Peyer's patch (tissue), 4 donors: ENCODE measurements at regions not wholly inside any gene's neighbourhood (a gene's known extent, or its start where the extent isn't known, plus 50 kb on each side); places are given as distances from the start of the nearest gene placed in this dataset.

Experiments
- DNase-seq, 3 donors: peaks; one replicate each; pipeline ENCODE4 v3.0.0-alpha.2; 2017 to 2019
- H3K27ac ChIP-seq, 4 donors: fragments of 200-600 bp; sonication (generic); one replicate each; pipeline ENCODE4 v1.5.1; 2016 to 2019
- H3K27me3 ChIP-seq, 2 donors: fragments of 200-600 bp; sonication (generic); one replicate each; pipeline ENCODE4 v1.5.1; 2019
- H3K36me3 ChIP-seq, 3 donors: fragments of 200-600 bp; sonication (generic); one replicate each; pipeline ENCODE4 v1.5.1; 2016 to 2019
- H3K4me1 ChIP-seq, 4 donors: fragments of 200-600 bp; sonication (generic); one replicate each; pipeline ENCODE4 v1.5.1; 2016 to 2019
- H3K4me3 ChIP-seq, 4 donors: fragments of 200-600 bp; sonication (generic); 1 replicate in 3 of 4; 2 replicates in 1 of 4; pipeline ENCODE4 v1.5.1; 2016 to 2019; ENCODE audit warnings: mild to moderate bottlenecking in 1 of 4
- H3K9me3 ChIP-seq, 4 donors: fragments of 200-600 bp; sonication (generic); one replicate each; pipeline ENCODE4 v1.5.1; 2016 to 2019; ENCODE audit warnings: mild to moderate bottlenecking in 1 of 4
- POLR2A ChIP-seq, 2 donors: fragments of 450-650 bp; IDR thresholded peaks; one replicate each; pipeline ENCODE4 v1.5.1; 2017; ENCODE audit warnings: antibody characterized with exemption in 2 of 2, mild to moderate bottlenecking in 2 of 2, moderate library complexity in 2 of 2
- TF ChIP-seq, protein P1 (sequence below), 6 experiments: fragments of 450-650 bp in 4 of 6; fragments of 200-600 bp in 2 of 6; sonication (generic) in 1 of 6; IDR thresholded peaks; one replicate each; pipeline ENCODE4 v1.5.1; 2017 to 2019; ENCODE audit warnings: antibody characterized with exemption in 6 of 6, mild to moderate bottlenecking in 3 of 6, moderate library complexity in 1 of 6

DNA sequence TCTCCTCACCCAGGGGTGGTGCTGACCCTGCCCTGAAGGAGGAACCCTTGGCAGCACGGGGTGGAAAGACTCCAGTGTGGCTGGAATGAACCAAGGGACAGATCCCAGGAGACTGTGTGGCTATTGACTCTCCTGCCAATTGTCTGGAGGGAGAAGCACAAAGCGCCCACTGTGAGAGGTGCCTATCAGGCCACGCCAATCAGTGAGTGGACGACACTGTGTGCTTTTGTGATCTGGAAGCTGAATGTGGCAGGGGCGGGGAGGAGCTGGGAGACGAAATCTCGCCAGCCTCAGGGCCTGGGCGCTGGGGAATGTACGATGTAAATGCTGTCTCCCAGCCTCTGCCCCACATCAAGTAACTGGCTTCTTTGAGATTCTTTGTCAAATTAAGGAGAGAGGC is 167.1 kb downstream of the ZBTB18 start:
- no peak for DNase-seq
- H3K4me3 ChIP-seq = no peak overlapping the region
- TF ChIP-seq, protein P1, sequence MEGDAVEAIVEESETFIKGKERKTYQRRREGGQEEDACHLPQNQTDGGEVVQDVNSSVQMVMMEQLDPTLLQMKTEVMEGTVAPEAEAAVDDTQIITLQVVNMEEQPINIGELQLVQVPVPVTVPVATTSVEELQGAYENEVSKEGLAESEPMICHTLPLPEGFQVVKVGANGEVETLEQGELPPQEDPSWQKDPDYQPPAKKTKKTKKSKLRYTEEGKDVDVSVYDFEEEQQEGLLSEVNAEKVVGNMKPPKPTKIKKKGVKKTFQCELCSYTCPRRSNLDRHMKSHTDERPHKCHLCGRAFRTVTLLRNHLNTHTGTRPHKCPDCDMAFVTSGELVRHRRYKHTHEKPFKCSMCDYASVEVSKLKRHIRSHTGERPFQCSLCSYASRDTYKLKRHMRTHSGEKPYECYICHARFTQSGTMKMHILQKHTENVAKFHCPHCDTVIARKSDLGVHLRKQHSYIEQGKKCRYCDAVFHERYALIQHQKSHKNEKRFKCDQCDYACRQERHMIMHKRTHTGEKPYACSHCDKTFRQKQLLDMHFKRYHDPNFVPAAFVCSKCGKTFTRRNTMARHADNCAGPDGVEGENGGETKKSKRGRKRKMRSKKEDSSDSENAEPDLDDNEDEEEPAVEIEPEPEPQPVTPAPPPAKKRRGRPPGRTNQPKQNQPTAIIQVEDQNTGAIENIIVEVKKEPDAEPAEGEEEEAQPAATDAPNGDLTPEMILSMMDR (IDR thresholded peaks at IDR 0.05) = no peak
- no peak for TF ChIP-seq POLR2A (IDR thresholded peaks at IDR 0.05)

DNA sequence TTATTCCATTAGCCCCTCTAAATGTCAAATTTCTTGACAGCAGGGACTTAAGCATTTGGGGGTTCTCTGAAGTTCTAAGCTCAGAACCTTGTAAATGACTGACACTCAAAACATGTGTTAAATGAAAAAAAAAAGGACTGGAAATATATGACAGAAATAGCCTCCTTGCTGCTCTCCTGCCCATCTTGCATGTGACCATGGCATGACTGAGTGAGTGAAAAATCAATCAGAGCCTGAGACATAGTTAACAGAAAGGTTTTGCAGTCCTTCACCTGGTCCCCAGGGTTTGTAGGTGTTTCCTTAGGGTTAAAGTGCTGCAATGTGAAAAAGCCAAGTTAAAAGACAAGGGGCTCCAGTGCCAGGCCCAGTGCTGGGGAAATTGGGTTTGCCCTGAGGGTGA is 168.1 kb downstream of the ZBTB18 start:
- Histone ChIP-seq H3K27me3 (no peaks in the 10 kb centered on the region), H3K27ac (no peak overlapping the region), H3K36me3 (no peaks in the 10 kb centered on the region), H3K4me3 (no peak overlapping the region), H3K9me3 (no peaks in the 10 kb centered on the region), H3K4me1 (no peaks in the 10 kb centered on the region)
- DNase-seq = no peak
- TF ChIP-seq POLR2A (IDR thresholded peaks at IDR 0.05) = no peak
- TF ChIP-seq, protein P1 (IDR thresholded peaks at IDR 0.05) = no peak

More for the DNA sequence above, 167.1 kb downstream of the ZBTB18 start:
- Histone ChIP-seq H3K36me3 (no peaks in the 10 kb centered on the region), H3K27ac (no peak overlapping the region), H3K9me3 (no peaks in the 10 kb centered on the region), H3K27me3 (no peaks in the 10 kb centered on the region), H3K4me1 (no peaks in the 10 kb centered on the region)

DNA sequence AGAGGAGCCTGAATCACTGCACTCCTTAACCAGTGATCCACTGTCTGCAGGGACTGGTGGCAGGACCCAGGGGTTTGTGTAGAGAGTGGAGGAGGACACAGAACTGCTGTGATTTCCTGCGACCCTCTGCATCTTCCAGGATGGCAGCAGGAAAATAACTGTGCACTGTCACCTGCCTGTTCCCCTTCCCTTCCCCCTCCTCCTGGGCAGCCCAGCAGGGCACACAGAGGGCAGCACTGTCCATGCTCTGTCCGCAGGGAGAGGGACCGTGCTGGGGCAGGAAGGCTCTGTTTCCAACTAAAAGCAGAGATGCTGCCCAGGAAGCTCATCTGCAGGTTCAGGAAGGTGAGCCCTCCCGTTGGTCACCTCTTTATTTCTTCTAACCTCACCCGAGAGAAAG is 168.7 kb downstream of the ZBTB18 start:
- no peak overlapping the region for H3K27ac ChIP-seq
- H3K9me3 ChIP-seq = no peaks in the 10 kb centered on the region
- no peak overlapping the region for H3K4me3 ChIP-seq
- DNase-seq = no peak
- no peaks in the 10 kb centered on the region for H3K4me1 ChIP-seq
- TF ChIP-seq, protein P1 (IDR thresholded peaks at IDR 0.05) = no peak
- TF ChIP-seq POLR2A (IDR thresholded peaks at IDR 0.05) = no peak
- no peaks in the 10 kb centered on the region for H3K27me3 ChIP-seq
- no peaks in the 10 kb centered on the region for H3K36me3 ChIP-seq

DNA sequence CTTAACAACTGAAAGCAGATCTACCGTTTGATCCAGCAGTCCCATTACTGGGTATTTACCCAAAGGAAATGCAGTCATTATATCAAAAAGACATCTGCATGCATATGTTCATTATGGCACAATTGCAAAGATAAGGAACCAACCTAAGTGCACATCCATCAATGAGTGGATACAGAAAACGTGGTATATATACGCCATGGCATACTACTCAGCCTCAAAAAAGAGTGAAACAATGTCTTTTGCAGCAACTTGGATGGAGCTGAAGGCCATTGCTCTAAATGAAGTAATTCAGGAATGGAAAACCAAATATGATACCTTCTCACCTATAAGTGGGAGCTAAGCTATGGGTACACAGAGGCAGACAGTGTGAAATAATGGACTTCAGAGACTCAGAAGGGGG is 169.3 kb downstream of the ZBTB18 start:
- Histone ChIP-seq H3K4me3 (no peak overlapping the region), H3K27me3 (no peaks in the 10 kb centered on the region), H3K27ac (no peak overlapping the region), H3K36me3 (no peaks in the 10 kb centered on the region), H3K4me1 (no peaks in the 10 kb centered on the region), H3K9me3 (no peaks in the 10 kb centered on the region)
- TF ChIP-seq, protein P1 (IDR thresholded peaks at IDR 0.05) = no peak
- TF ChIP-seq POLR2A (IDR thresholded peaks at IDR 0.05) = no peak
- no peak for DNase-seq

DNA sequence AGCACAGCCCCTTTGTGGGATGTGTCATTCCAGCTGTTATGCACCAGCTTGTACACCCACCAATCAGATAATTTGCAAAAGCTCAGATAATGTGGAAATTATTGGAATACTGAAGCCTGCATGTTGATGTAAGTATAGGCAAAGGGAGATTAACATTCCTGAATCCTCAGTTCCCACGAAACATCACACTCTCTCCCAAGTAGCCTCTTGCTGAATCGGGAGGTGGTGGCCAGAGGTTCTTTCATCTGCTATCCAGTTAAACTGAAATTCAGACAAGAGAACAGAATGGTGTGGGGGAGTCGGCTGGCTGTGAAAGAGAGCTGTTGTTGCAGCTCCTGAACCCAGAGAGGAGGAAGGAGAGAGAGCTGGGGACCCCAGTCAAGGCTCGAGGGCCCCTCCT is 170.9 kb downstream of the ZBTB18 start:
- Histone ChIP-seq H3K27me3 (no peaks in the 10 kb centered on the region), H3K9me3 (no peaks in the 10 kb centered on the region), H3K27ac (no peak overlapping the region), H3K36me3 (no peaks in the 10 kb centered on the region), H3K4me3 (no peak overlapping the region), H3K4me1 (no peaks in the 10 kb centered on the region)
- no peak for TF ChIP-seq POLR2A (IDR thresholded peaks at IDR 0.05)
- TF ChIP-seq, protein P1 (IDR thresholded peaks at IDR 0.05) = no peak
- no peak for DNase-seq
